ENCODE measurements at regions not wholly inside any gene's neighbourhood (a gene's known extent, or its start where the extent isn't known, plus 50 kb on each side); places are given as distances from the start of the nearest gene placed in this dataset.

GRCh38 chr7:97450516-97450915 is 281.4 kb upstream of the TAC1 start:
- no peak for TF ChIP-seq JUND (IDR thresholded peaks at IDR 0.05; ENCODE audit: low read depth)
- no peak for DNase-seq (ENCODE audit: low read depth in 1 of 2, low spot score in 1 of 2)
- in situ Hi-C loops (cut with HindIII; ENCODE audit: low pct_unique_long_range_greater_than_20kb, low sequenced_read_pairs): no loop called here

GRCh38 chr7:97454636-97455035 is 277.2 kb upstream of the TAC1 start:
- TF ChIP-seq JUND (IDR thresholded peaks at IDR 0.05; ENCODE audit: low read depth): no peak
- no peak for DNase-seq (ENCODE audit: low read depth in 1 of 2, low spot score in 1 of 2)
- in situ Hi-C loops (cut with HindIII; ENCODE audit: low pct_unique_long_range_greater_than_20kb, low sequenced_read_pairs): no loop called here

GRCh38 chr7:97457054-97457453 is 274.8 kb upstream of the TAC1 start:
- no peak for TF ChIP-seq JUND (IDR thresholded peaks at IDR 0.05; ENCODE audit: low read depth)
- DNase-seq (ENCODE audit: low read depth in 1 of 2, low spot score in 1 of 2): no peak
- in situ Hi-C loops (cut with HindIII; ENCODE audit: low pct_unique_long_range_greater_than_20kb, low sequenced_read_pairs): no loop called here

GRCh38 chr7:97460433-97460832 is 271.5 kb upstream of the TAC1 start:
- in situ Hi-C loops (cut with HindIII; ENCODE audit: low pct_unique_long_range_greater_than_20kb, low sequenced_read_pairs): no loop called here
- no peak for TF ChIP-seq JUND (IDR thresholded peaks at IDR 0.05; ENCODE audit: low read depth)
- no peak for DNase-seq (ENCODE audit: low read depth in 1 of 2, low spot score in 1 of 2)

GRCh38 chr7:97461596-97461995 is 270.3 kb upstream of the TAC1 start:
- no peak for TF ChIP-seq JUND (IDR thresholded peaks at IDR 0.05; ENCODE audit: low read depth)
- in situ Hi-C loops (cut with HindIII; ENCODE audit: low pct_unique_long_range_greater_than_20kb, low sequenced_read_pairs): no loop called here
- DNase-seq (ENCODE audit: low read depth in 1 of 2, low spot score in 1 of 2): no peak

GRCh38 chr7:97466071-97466470 is 265.8 kb upstream of the TAC1 start:
- TF ChIP-seq JUND (IDR thresholded peaks at IDR 0.05; ENCODE audit: low read depth): no peak
- no peak for DNase-seq (ENCODE audit: low read depth in 1 of 2, low spot score in 1 of 2)
- in situ Hi-C loops (cut with HindIII; ENCODE audit: low pct_unique_long_range_greater_than_20kb, low sequenced_read_pairs): no loop called here

- TF ChIP-seq JUND (IDR thresholded peaks at IDR 0.05; ENCODE audit: low read depth): no peak
- DNase-seq (ENCODE audit: low read depth in 1 of 2, low spot score in 1 of 2): no peak
- in situ Hi-C loops (cut with HindIII; ENCODE audit: low pct_unique_long_range_greater_than_20kb, low sequenced_read_pairs): no loop called here
Measured at GRCh38 chr7:97466999-97467740, 264.7 kb upstream of the TAC1 start.

- TF ChIP-seq JUND (IDR thresholded peaks at IDR 0.05; ENCODE audit: low read depth): no peak
- no peak for DNase-seq (ENCODE audit: low read depth in 1 of 2, low spot score in 1 of 2)
- in situ Hi-C loops (cut with HindIII; ENCODE audit: low pct_unique_long_range_greater_than_20kb, low sequenced_read_pairs): no loop called here
Measured at GRCh38 chr7:97468493-97468892, 263.4 kb upstream of the TAC1 start.

GRCh38 chr7:97470726-97471125 is 261.2 kb upstream of the TAC1 start:
- in situ Hi-C loops (cut with HindIII; ENCODE audit: low pct_unique_long_range_greater_than_20kb, low sequenced_read_pairs): no loop called here
- DNase-seq (ENCODE audit: low read depth in 1 of 2, low spot score in 1 of 2): no peak
- no peak for TF ChIP-seq JUND (IDR thresholded peaks at IDR 0.05; ENCODE audit: low read depth)

- no peak for TF ChIP-seq JUND (IDR thresholded peaks at IDR 0.05; ENCODE audit: low read depth)
- DNase-seq (ENCODE audit: low read depth in 1 of 2, low spot score in 1 of 2): no peak
- in situ Hi-C loops (cut with HindIII; ENCODE audit: low pct_unique_long_range_greater_than_20kb, low sequenced_read_pairs): no loop called here
Measured at GRCh38 chr7:97471491-97471890, 260.4 kb upstream of the TAC1 start.

- in situ Hi-C loops (cut with HindIII; ENCODE audit: low pct_unique_long_range_greater_than_20kb, low sequenced_read_pairs): no loop called here
- DNase-seq (ENCODE audit: low read depth in 1 of 2, low spot score in 1 of 2): no peak
- no peak for TF ChIP-seq JUND (IDR thresholded peaks at IDR 0.05; ENCODE audit: low read depth)
Measured at GRCh38 chr7:97479740-97480290, 252.1 kb upstream of the TAC1 start.

- DNase-seq (ENCODE audit: low read depth in 1 of 2, low spot score in 1 of 2): no peak
- no peak for TF ChIP-seq JUND (IDR thresholded peaks at IDR 0.05; ENCODE audit: low read depth)
- in situ Hi-C loops (cut with HindIII; ENCODE audit: low pct_unique_long_range_greater_than_20kb, low sequenced_read_pairs): no loop called here
Measured at GRCh38 chr7:97480772-97481390, 251.0 kb upstream of the TAC1 start.

GRCh38 chr7:97495487-97495886 is 236.4 kb upstream of the TAC1 start:
- no peak for TF ChIP-seq JUND (IDR thresholded peaks at IDR 0.05; ENCODE audit: low read depth)
- DNase-seq (ENCODE audit: low read depth in 1 of 2, low spot score in 1 of 2): peak in 1 of 2 experiments; percentile 1
- in situ Hi-C loops (cut with HindIII; ENCODE audit: low pct_unique_long_range_greater_than_20kb, low sequenced_read_pairs): no loop called here

All from T47D (cell line).